Osteocyte (in vitro differentiated cells): ENCODE measurements at regions not wholly inside any gene's neighbourhood (a gene's known extent, or its start where the extent isn't known, plus 50 kb on each side); places are given as distances from the start of the nearest gene placed in this dataset.

Experiments
- DNase-seq: peaks from one replicate; pipeline ENCODE4 v3.0.0; 2021; ENCODE audit warnings: mixed read lengths; ENCODE audit not compliant: unreplicated experiment; ENCODE audit errors: extremely low spot score
- H3K27ac Mint-ChIP-seq: one replicate; pipeline ENCODE4 v1.8.0; 2021; ENCODE audit warnings: mild to moderate bottlenecking, mixed read lengths; ENCODE audit not compliant: unreplicated experiment
- H3K27me3 Mint-ChIP-seq: one replicate; pipeline ENCODE4 v1.8.0; 2021; ENCODE audit warnings: mixed read lengths; ENCODE audit not compliant: unreplicated experiment
- H3K36me3 Mint-ChIP-seq: one replicate; pipeline ENCODE4 v1.8.0; 2021; ENCODE audit warnings: mixed read lengths; ENCODE audit not compliant: unreplicated experiment
- H3K4me1 Mint-ChIP-seq: one replicate; pipeline ENCODE4 v1.8.0; 2021; ENCODE audit warnings: mixed read lengths; ENCODE audit not compliant: unreplicated experiment
- H3K4me3 Mint-ChIP-seq: one replicate; pipeline ENCODE4 v1.8.0; 2021; ENCODE audit warnings: mild to moderate bottlenecking, moderate library complexity, mixed read lengths; ENCODE audit not compliant: unreplicated experiment
- H3K9me3 Mint-ChIP-seq: one replicate; pipeline ENCODE4 v1.8.0; 2021; ENCODE audit warnings: mixed read lengths; ENCODE audit not compliant: unreplicated experiment
- CTCF ChIP-seq: fragments of 200-600 bp; sonication (generic); IDR thresholded peaks from 2 replicates; pipeline ENCODE4 v1.5.0; 2021; ENCODE audit warnings: antibody characterized with exemption, mild to moderate bottlenecking, moderate library complexity

- DNase-seq = no peak
- H3K4me3 Mint-ChIP-seq = no peak overlapping the region
- peaks cover 48% of the 10 kb centered on the region for H3K4me1 Mint-ChIP-seq
- peaks cover 18% of the 10 kb centered on the region for H3K9me3 Mint-ChIP-seq
- H3K27me3 Mint-ChIP-seq = no peaks in the 10 kb centered on the region
- no peak for TF ChIP-seq CTCF
- peaks cover 9% of the 10 kb centered on the region for H3K36me3 Mint-ChIP-seq
- no peak overlapping the region for H3K27ac Mint-ChIP-seq
Observed at GRCh38 chr18:67381608-67382150, 134.8 kb downstream of the DSEL start.

GRCh38 chr18:67380867-67381266 lies 135.7 kb downstream of the DSEL start:
- H3K4me3 Mint-ChIP-seq = no peak overlapping the region
- TF ChIP-seq CTCF = no peak
- H3K36me3 Mint-ChIP-seq = peaks cover 9% of the 10 kb centered on the region
- no peaks in the 10 kb centered on the region for H3K27me3 Mint-ChIP-seq
- H3K27ac Mint-ChIP-seq = peak overlapping the region; percentile 77
- DNase-seq = no peak
- H3K4me1 Mint-ChIP-seq = peaks cover 40% of the 10 kb centered on the region
- H3K9me3 Mint-ChIP-seq = peaks cover 18% of the 10 kb centered on the region

GRCh38 chr18:67379981-67380380 lies 136.5 kb downstream of the DSEL start:
- DNase-seq = no peak
- Mint-ChIP-seq H3K4me3 (no peak overlapping the region), H3K36me3 (peaks cover 9% of the 10 kb centered on the region), H3K9me3 (peaks cover 18% of the 10 kb centered on the region), H3K27ac (peak overlapping the region; percentile 77), H3K4me1 (peaks cover 32% of the 10 kb centered on the region), H3K27me3 (no peaks in the 10 kb centered on the region)
- TF ChIP-seq CTCF = no peak

GRCh38 chr18:67376372-67376771 lies 140.1 kb downstream of the DSEL start:
- H3K4me1 Mint-ChIP-seq = peaks cover 19% of the 10 kb centered on the region
- H3K27ac Mint-ChIP-seq = no peak overlapping the region
- peaks cover 18% of the 10 kb centered on the region for H3K9me3 Mint-ChIP-seq
- H3K36me3 Mint-ChIP-seq = peaks cover 9% of the 10 kb centered on the region
- no peak overlapping the region for H3K4me3 Mint-ChIP-seq
- TF ChIP-seq CTCF = no peak
- DNase-seq = no peak
- H3K27me3 Mint-ChIP-seq = no peaks in the 10 kb centered on the region

GRCh38 chr18:67373636-67374035 lies 142.9 kb downstream of the DSEL start:
- Mint-ChIP-seq H3K4me1 (peaks cover 9% of the 10 kb centered on the region), H3K27me3 (no peaks in the 10 kb centered on the region), H3K27ac (no peak overlapping the region), H3K9me3 (peaks cover 15% of the 10 kb centered on the region), H3K36me3 (peaks cover 11% of the 10 kb centered on the region), H3K4me3 (no peak overlapping the region)
- DNase-seq = no peak
- no peak for TF ChIP-seq CTCF
